Keratinocyte (primary cell): ENCODE measurements at regions not wholly inside any gene's neighbourhood (a gene's known extent, or its start where the extent isn't known, plus 50 kb on each side); places are given as distances from the start of the nearest gene placed in this dataset.

Experiments used
- EZH2 ChIP-seq: IDR thresholded peaks from one replicate; pipeline ENCODE4 v1.6.1; 2012; ENCODE audit warnings: inconsistent platforms, mild to moderate bottlenecking, low read length, moderate library complexity
- TF ChIP-seq, protein P1 (sequence below), 3 experiments: IDR thresholded peaks in 1 of 3; conservative IDR thresholded peaks in 1 of 3; optimal IDR thresholded peaks in 1 of 3; 2 replicates in 2 of 3; 3 replicates in 1 of 3; pipeline versions ENCODE3 to v1.5.1; 2011; ENCODE audit warnings: low read length in 3 of 3, mild to moderate bottlenecking in 3 of 3, moderate library complexity in 2 of 3, control low read depth in 1 of 3, inconsistent platforms in 1 of 3; ENCODE audit not compliant: insufficient read depth in 2 of 3; ENCODE audit errors: extremely low read depth in 1 of 3

DNA sequence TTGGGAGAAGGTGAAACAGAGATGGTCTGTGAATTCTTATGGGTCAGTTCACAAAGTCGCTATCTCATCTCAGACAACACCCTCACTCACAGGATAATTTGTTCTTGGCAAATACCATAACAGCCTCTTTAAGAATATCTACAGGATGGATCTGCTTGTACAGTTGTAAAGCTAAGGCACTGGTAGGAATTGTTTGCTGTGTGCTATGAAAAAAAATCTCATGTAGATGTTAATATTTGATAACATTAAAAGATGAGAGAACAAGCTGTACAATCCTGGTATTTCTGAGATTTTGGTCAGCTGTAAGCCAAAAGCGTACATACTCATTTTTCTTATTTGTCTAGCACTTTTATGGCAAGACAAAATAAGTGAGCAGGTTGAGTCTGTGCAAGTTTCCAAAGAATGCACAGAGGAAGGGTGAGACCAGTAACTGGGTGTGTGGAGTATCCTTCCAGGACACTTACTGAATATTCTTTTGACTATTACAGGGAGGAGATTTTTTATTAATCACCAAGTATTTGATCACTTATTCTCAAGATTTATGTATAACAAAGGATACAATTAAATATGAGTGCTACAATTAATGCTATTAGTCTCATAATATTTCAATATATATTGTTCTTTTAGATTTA lies 814.5 kb upstream of the MIR17HG start:
- TF ChIP-seq, protein P1, sequence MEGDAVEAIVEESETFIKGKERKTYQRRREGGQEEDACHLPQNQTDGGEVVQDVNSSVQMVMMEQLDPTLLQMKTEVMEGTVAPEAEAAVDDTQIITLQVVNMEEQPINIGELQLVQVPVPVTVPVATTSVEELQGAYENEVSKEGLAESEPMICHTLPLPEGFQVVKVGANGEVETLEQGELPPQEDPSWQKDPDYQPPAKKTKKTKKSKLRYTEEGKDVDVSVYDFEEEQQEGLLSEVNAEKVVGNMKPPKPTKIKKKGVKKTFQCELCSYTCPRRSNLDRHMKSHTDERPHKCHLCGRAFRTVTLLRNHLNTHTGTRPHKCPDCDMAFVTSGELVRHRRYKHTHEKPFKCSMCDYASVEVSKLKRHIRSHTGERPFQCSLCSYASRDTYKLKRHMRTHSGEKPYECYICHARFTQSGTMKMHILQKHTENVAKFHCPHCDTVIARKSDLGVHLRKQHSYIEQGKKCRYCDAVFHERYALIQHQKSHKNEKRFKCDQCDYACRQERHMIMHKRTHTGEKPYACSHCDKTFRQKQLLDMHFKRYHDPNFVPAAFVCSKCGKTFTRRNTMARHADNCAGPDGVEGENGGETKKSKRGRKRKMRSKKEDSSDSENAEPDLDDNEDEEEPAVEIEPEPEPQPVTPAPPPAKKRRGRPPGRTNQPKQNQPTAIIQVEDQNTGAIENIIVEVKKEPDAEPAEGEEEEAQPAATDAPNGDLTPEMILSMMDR (optimal IDR thresholded peaks at IDR 0.05 in 1 of 3, IDR thresholded peaks at IDR 0.05 in 1 of 3, conservative IDR thresholded peaks at IDR 0.05 in 1 of 3; ENCODE audit: extremely low read depth in 1 of 3, insufficient read depth in 2 of 3, low read length in 3 of 3): no peak
- no peak for TF ChIP-seq EZH2
